ENCODE measurements at regions not wholly inside any gene's neighbourhood (a gene's known extent, or its start where the extent isn't known, plus 50 kb on each side); places are given as distances from the start of the nearest gene placed in this dataset.

GRCh38 chr20:56986931-56987720, 279.3 kb downstream of the BMP7 start:
- H3K27me3 ChIP-seq (ENCODE audit: low read depth), result peaks cover 57% of the 10 kb centered on the region
- intact Hi-C loops (cut with micrococcal nuclease), result no loop called here
- H3K4me3 ChIP-seq, result no peak overlapping the region
- H3K4me1 ChIP-seq, result no peaks in the 10 kb centered on the region
- DNase-seq, result no peak
- H3K27ac ChIP-seq (replicated peaks), result no peak overlapping the region
- H3K36me3 ChIP-seq, result no peaks in the 10 kb centered on the region
- no peak for TF ChIP-seq CTCF (IDR thresholded peaks at IDR 0.05; ENCODE audit: borderline replicate concordance)
- H3K9me3 ChIP-seq (replicated peaks), result peaks cover 42% of the 10 kb centered on the region

- Histone ChIP-seq H3K27me3 (ENCODE audit: low read depth) (peaks cover 55% of the 10 kb centered on the region), H3K4me1 (no peaks in the 10 kb centered on the region), H3K9me3 (replicated peaks) (peaks cover 42% of the 10 kb centered on the region), H3K36me3 (no peaks in the 10 kb centered on the region), H3K4me3 (no peak overlapping the region), H3K27ac (replicated peaks) (no peak overlapping the region)
- intact Hi-C loops (cut with micrococcal nuclease), result no loop called here
- DNase-seq, result no peak
- TF ChIP-seq CTCF (IDR thresholded peaks at IDR 0.05; ENCODE audit: borderline replicate concordance), result no peak
Observed at GRCh38 chr20:56987986-56988385, 278.5 kb downstream of the BMP7 start.

GRCh38 chr20:56988446-56988845, 278.0 kb downstream of the BMP7 start:
- no peak overlapping the region for H3K4me3 ChIP-seq
- intact Hi-C loops (cut with micrococcal nuclease), result no loop called here
- TF ChIP-seq CTCF (IDR thresholded peaks at IDR 0.05; ENCODE audit: borderline replicate concordance), result no peak
- peaks cover 55% of the 10 kb centered on the region for H3K27me3 ChIP-seq (ENCODE audit: low read depth)
- H3K9me3 ChIP-seq (replicated peaks), result peaks cover 43% of the 10 kb centered on the region
- H3K27ac ChIP-seq (replicated peaks), result no peak overlapping the region
- DNase-seq, result no peak
- H3K36me3 ChIP-seq, result no peaks in the 10 kb centered on the region
- no peaks in the 10 kb centered on the region for H3K4me1 ChIP-seq

GRCh38 chr20:56989516-56989915, 276.9 kb downstream of the BMP7 start:
- no peak overlapping the region for H3K4me3 ChIP-seq
- no peak for TF ChIP-seq CTCF (IDR thresholded peaks at IDR 0.05; ENCODE audit: borderline replicate concordance)
- H3K36me3 ChIP-seq, result no peaks in the 10 kb centered on the region
- no peak overlapping the region for H3K27ac ChIP-seq (replicated peaks)
- H3K9me3 ChIP-seq (replicated peaks), result peaks cover 33% of the 10 kb centered on the region
- DNase-seq, result no peak
- no peaks in the 10 kb centered on the region for H3K4me1 ChIP-seq
- peaks cover 50% of the 10 kb centered on the region for H3K27me3 ChIP-seq (ENCODE audit: low read depth)
- intact Hi-C loops (cut with micrococcal nuclease), result no loop called here

- Histone ChIP-seq H3K36me3 (no peaks in the 10 kb centered on the region), H3K4me3 (no peak overlapping the region), H3K4me1 (no peaks in the 10 kb centered on the region), H3K9me3 (replicated peaks) (peaks cover 8% of the 10 kb centered on the region), H3K27me3 (ENCODE audit: low read depth) (peaks cover 66% of the 10 kb centered on the region), H3K27ac (replicated peaks) (no peak overlapping the region)
- no peak for TF ChIP-seq CTCF (IDR thresholded peaks at IDR 0.05; ENCODE audit: borderline replicate concordance)
- no peak for DNase-seq
- intact Hi-C loops (cut with micrococcal nuclease), result no loop called here
Observed at GRCh38 chr20:56993020-56993559, 273.4 kb downstream of the BMP7 start.
